D721Med (cell line): ENCODE measurements at regions not wholly inside any gene's neighbourhood (a gene's known extent, or its start where the extent isn't known, plus 50 kb on each side); places are given as distances from the start of the nearest gene placed in this dataset.

Experiments
- DNase-seq: peaks from one replicate; pipeline ENCODE4 v3.0.0; 2011; ENCODE audit warnings: low spot score; ENCODE audit not compliant: insufficient read length
- FAIRE-seq: peaks from 2 replicates; lab custom pipeline; 2011; peaks lifted over from hg19 to GRCh38; lab: Jason Lieb, UNC
- CTCF ChIP-seq: IDR thresholded peaks from 2 replicates; pipeline ENCODE4 v1.5.1; 2012; ENCODE audit warnings: mild to moderate bottlenecking, control low read depth; ENCODE audit not compliant: insufficient read depth; ENCODE audit errors: missing control alignments

- no peak for TF ChIP-seq CTCF
- FAIRE-seq (no peak), DNase-seq (no peak)
Observed at GRCh38 chr3:182116386-182116785, 404.7 kb downstream of the SOX2 start.

- FAIRE-seq: no peak
- no peak for TF ChIP-seq CTCF
- DNase-seq: no peak
Observed at GRCh38 chr3:182117131-182117530, 405.4 kb downstream of the SOX2 start.

GRCh38 chr3:182117583-182117982 is 405.9 kb downstream of the SOX2 start:
- TF ChIP-seq CTCF: no peak
- DNase-seq: no peak
- FAIRE-seq: no peak

- TF ChIP-seq CTCF: no peak
- DNase-seq (no peak), FAIRE-seq (no peak)
Observed at GRCh38 chr3:182118066-182118465, 406.3 kb downstream of the SOX2 start.

GRCh38 chr3:182121401-182121800 is 409.7 kb downstream of the SOX2 start:
- DNase-seq: no peak
- FAIRE-seq: no peak
- no peak for TF ChIP-seq CTCF

GRCh38 chr3:182122779-182123178 is 411.1 kb downstream of the SOX2 start:
- DNase-seq: no peak
- TF ChIP-seq CTCF: no peak
- FAIRE-seq: no peak

- FAIRE-seq: no peak
- DNase-seq: no peak
- TF ChIP-seq CTCF: no peak
Observed at GRCh38 chr3:182124187-182124586, 412.5 kb downstream of the SOX2 start.
